ENCODE measurements at regions not wholly inside any gene's neighbourhood (a gene's known extent, or its start where the extent isn't known, plus 50 kb on each side); places are given as distances from the start of the nearest gene placed in this dataset.

DNA sequence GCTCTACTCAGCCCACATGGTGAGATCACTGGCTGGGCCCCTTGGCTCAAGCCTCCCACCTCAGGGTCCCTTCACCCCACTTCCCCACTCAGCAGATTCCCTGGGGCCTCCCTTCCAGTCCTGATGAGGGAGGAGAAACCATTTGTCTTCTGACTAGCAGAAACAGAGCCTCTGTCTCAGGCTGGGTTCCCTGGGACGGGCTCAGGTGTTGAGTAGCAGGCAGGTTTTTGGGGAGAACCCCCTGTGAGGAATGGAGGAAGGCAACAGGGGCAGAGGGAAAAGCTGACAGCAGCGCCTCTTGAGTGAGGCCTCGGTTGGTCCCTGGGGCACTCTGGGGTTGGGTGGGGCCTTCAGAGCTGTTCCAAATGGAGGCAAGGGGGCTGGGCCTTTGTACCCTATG, 452.2 kb downstream of the TSHZ3 start:
- TF ChIP-seq, protein P1, sequence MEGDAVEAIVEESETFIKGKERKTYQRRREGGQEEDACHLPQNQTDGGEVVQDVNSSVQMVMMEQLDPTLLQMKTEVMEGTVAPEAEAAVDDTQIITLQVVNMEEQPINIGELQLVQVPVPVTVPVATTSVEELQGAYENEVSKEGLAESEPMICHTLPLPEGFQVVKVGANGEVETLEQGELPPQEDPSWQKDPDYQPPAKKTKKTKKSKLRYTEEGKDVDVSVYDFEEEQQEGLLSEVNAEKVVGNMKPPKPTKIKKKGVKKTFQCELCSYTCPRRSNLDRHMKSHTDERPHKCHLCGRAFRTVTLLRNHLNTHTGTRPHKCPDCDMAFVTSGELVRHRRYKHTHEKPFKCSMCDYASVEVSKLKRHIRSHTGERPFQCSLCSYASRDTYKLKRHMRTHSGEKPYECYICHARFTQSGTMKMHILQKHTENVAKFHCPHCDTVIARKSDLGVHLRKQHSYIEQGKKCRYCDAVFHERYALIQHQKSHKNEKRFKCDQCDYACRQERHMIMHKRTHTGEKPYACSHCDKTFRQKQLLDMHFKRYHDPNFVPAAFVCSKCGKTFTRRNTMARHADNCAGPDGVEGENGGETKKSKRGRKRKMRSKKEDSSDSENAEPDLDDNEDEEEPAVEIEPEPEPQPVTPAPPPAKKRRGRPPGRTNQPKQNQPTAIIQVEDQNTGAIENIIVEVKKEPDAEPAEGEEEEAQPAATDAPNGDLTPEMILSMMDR (IDR thresholded peaks at IDR 0.05) = no peak
- no peaks in the 10 kb centered on the region for H3K9me3 ChIP-seq
- no peak overlapping the region for H3K4me3 ChIP-seq
- H3K27me3 ChIP-seq = no peaks in the 10 kb centered on the region
- no peaks in the 10 kb centered on the region for H3K36me3 ChIP-seq
- no peak overlapping the region for H3K27ac ChIP-seq
- H3K4me1 ChIP-seq = no peaks in the 10 kb centered on the region
- 81% methylated on average over 3 of the region's 3 CpGs for WGBS
- DNase-seq (ENCODE audit: low spot score in 2 of 2) = peak in 1 of 2 donors; percentile 74

DNA sequence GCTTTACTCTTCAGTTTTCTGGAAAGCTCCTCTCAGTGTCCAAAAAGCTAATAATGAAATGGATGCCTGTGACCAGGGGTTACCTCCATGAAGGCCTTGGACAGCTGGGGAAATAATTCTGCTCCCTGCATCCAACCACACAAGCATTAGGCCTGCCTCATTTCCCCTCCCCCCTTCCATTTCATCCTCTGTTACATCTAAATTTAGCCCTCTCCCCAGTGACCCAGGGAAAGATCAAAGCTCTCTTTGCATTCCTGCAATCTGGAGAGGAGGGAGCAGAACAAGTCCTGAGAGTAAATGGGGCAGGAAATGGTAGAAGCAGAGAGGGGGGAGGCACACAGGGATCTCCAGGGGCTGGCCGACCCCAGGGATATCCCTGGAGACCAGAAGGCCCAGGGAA, 452.7 kb downstream of the TSHZ3 start:
- no peaks in the 10 kb centered on the region for H3K9me3 ChIP-seq
- H3K4me1 ChIP-seq = no peaks in the 10 kb centered on the region
- H3K4me3 ChIP-seq = no peak overlapping the region
- TF ChIP-seq, protein P1 (IDR thresholded peaks at IDR 0.05) = no peak
- TF ChIP-seq POLR2A (IDR thresholded peaks at IDR 0.05) = no peak
- no peak overlapping the region for H3K27ac ChIP-seq
- H3K36me3 ChIP-seq = no peaks in the 10 kb centered on the region
- no peaks in the 10 kb centered on the region for H3K27me3 ChIP-seq
- DNase-seq (ENCODE audit: low spot score in 2 of 2) = peak in 1 of 2 donors; percentile 1
- 27% methylated on average over 1 of the region's 1 CpG for WGBS

DNA sequence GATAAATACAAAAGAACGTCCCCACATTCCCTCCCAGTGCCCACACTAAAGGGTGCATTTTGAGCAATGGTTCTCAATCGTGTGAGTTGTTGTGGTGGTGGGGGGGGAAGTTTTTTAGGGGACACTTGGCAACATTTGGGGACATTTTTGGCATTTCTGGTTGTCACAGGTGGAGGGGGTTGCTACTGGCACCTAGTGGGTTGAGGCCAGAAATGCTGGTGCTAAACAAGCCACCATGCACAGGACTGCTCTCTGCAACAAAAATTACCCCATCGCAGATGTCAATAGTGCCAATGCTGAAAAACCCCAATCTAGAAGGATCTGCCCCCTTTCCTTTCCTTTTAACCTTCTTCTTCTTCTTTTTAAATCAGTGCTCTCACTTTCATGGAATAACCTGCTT, 453.3 kb downstream of the TSHZ3 start:
- Histone ChIP-seq H3K27me3 (no peaks in the 10 kb centered on the region), H3K4me1 (no peaks in the 10 kb centered on the region), H3K36me3 (no peaks in the 10 kb centered on the region), H3K27ac (no peak overlapping the region), H3K9me3 (no peaks in the 10 kb centered on the region), H3K4me3 (no peak overlapping the region)
- DNase-seq (ENCODE audit: low spot score in 2 of 2) = peak in 1 of 2 donors; percentile 32
- TF ChIP-seq, protein P1 (IDR thresholded peaks at IDR 0.05) = no peak
- TF ChIP-seq POLR2A (IDR thresholded peaks at IDR 0.05) (no peak), POLR2AphosphoS5 (IDR thresholded peaks at IDR 0.05) (no peak), EP300 (IDR thresholded peaks at IDR 0.05) (no peak)
- 86% methylated on average over 3 of the region's 3 CpGs for WGBS

GRCh38 chr19:30891051-30891450, 458.2 kb downstream of the TSHZ3 start:
- peaks cover 7% of the 10 kb centered on the region for H3K4me1 ChIP-seq
- DNase-seq (ENCODE audit: low spot score in 2 of 2) = no peak
- H3K36me3 ChIP-seq = no peaks in the 10 kb centered on the region
- 85% methylated on average over 4 of the region's 4 CpGs for WGBS
- no peak overlapping the region for H3K4me3 ChIP-seq
- H3K27me3 ChIP-seq = no peaks in the 10 kb centered on the region
- TF ChIP-seq, protein P1 (IDR thresholded peaks at IDR 0.05) = no peak
- no peak for TF ChIP-seq POLR2AphosphoS5 (IDR thresholded peaks at IDR 0.05)
- no peak for TF ChIP-seq POLR2A (IDR thresholded peaks at IDR 0.05)
- no peak for TF ChIP-seq EP300 (IDR thresholded peaks at IDR 0.05)
- no peaks in the 10 kb centered on the region for H3K9me3 ChIP-seq
- H3K27ac ChIP-seq = no peak overlapping the region

DNA sequence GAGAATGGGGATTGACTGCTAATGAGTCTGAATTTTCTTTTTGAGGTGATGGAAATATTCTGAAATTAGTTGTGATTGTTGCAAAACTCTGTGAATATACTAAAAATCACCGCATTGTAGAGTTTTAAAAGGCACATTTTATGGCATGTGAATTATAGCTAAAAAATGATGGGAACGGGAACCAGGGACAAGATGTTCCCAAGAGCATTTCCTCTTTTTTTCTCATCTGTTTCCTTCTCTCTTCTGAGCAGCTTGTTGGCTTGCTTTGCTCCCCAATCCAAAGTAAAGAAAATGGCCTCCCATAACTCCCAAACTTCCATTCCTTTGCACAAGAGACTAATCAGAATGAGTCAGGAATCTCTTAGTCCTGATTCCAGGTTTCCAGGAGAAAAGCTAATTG, 459.2 kb downstream of the TSHZ3 start:
- no peak for TF ChIP-seq POLR2AphosphoS5 (IDR thresholded peaks at IDR 0.05)
- TF ChIP-seq POLR2A (IDR thresholded peaks at IDR 0.05) = no peak
- TF ChIP-seq EP300 (IDR thresholded peaks at IDR 0.05) = no peak
- TF ChIP-seq, protein P1 (IDR thresholded peaks at IDR 0.05) = no peak
- Histone ChIP-seq H3K4me3 (no peak overlapping the region), H3K9me3 (no peaks in the 10 kb centered on the region), H3K27ac (peak overlapping the region; percentile 70), H3K27me3 (no peaks in the 10 kb centered on the region), H3K4me1 (peaks cover 7% of the 10 kb centered on the region), H3K36me3 (no peaks in the 10 kb centered on the region)
- 57% methylated on average over 2 of the region's 2 CpGs for WGBS
- no peak for DNase-seq (ENCODE audit: low spot score in 2 of 2)
